Gastroesophageal sphincter (tissue), 3 donors: ENCODE measurements at regions not wholly inside any gene's neighbourhood (a gene's known extent, or its start where the extent isn't known, plus 50 kb on each side); places are given as distances from the start of the nearest gene placed in this dataset.

Experiments
- CTCF ChIP-seq, 4 experiments: fragments of 200-600 bp in 2 of 4; fragments of 450-650 bp in 2 of 4; sonication (generic) in 1 of 4; IDR thresholded peaks; one replicate each; pipeline ENCODE4 v1.5.1; 2017 to 2019; ENCODE audit warnings: antibody characterized with exemption in 4 of 4, mild to moderate bottlenecking in 2 of 4, moderate library complexity in 2 of 4
- POLR2AphosphoS5 ChIP-seq: sonication (generic); formaldehyde crosslinking; IDR thresholded peaks from one replicate; pipeline ENCODE4 v1.6.1; 2017; ENCODE audit warnings: antibody characterized with exemption

- TF ChIP-seq CTCF (IDR thresholded peaks at IDR 0.05) (no peak), POLR2AphosphoS5 (no peak)
Observed at GRCh38 chrX:82230013-82230412, 1028.1 kb downstream of the SH3BGRL start.
